ENCODE measurements at regions not wholly inside any gene's neighbourhood (a gene's known extent, or its start where the extent isn't known, plus 50 kb on each side); places are given as distances from the start of the nearest gene placed in this dataset.

- no peak for TF ChIP-seq CTCF (IDR thresholded peaks at IDR 0.05)
Measured at GRCh38 chr13:105465745-105466144, 1069.7 kb downstream of the EFNB2 start, which contains the start of gene DAOA. DAOA (plus strand) TSS chr13:105466045.

- TF ChIP-seq CTCF (IDR thresholded peaks at IDR 0.05) = no peak
Measured at GRCh38 chr13:105465251-105465650, 1070.2 kb downstream of the EFNB2 start.

- TF ChIP-seq CTCF (IDR thresholded peaks at IDR 0.05) = no peak
Measured at GRCh38 chr13:105464249-105464648, 1071.2 kb downstream of the EFNB2 start.

- no peak for TF ChIP-seq CTCF (IDR thresholded peaks at IDR 0.05)
Measured at GRCh38 chr13:105463011-105463501, 1072.4 kb downstream of the EFNB2 start.

GRCh38 chr13:105462098-105462497, 1073.4 kb downstream of the EFNB2 start:
- TF ChIP-seq CTCF (IDR thresholded peaks at IDR 0.05) = no peak

- TF ChIP-seq CTCF (IDR thresholded peaks at IDR 0.05) = no peak
Measured at GRCh38 chr13:105452895-105453294, 1082.6 kb downstream of the EFNB2 start.

GRCh38 chr13:105450784-105451183, 1084.7 kb downstream of the EFNB2 start:
- no peak for TF ChIP-seq CTCF (IDR thresholded peaks at IDR 0.05)

- TF ChIP-seq CTCF (IDR thresholded peaks at IDR 0.05) = no peak
Measured at GRCh38 chr13:105448811-105449210, 1086.7 kb downstream of the EFNB2 start.
